Calu3 (cell line): ENCODE measurements at regions not wholly inside any gene's neighbourhood (a gene's known extent, or its start where the extent isn't known, plus 50 kb on each side); places are given as distances from the start of the nearest gene placed in this dataset.

Source experiments
- BruUV-seq: library from RNA; stranded (reverse); fragments of 400-500 nt; replicated peaks from 2 replicates; lab custom pipeline; 2021; lab: Mats Ljungman, UMichigan
- CTCF ChIA-PET: fragments of 300-600 bp; sonication (Branson Sonifier 250); formaldehyde crosslinking; loops from one replicate; lab custom pipeline; 2022; ENCODE audit warnings: antibody characterized with exemption; lab: Charles Lee
- DNase-seq: peaks from one replicate; pipeline ENCODE4 v3.0.0; 2022
- H3K27ac Mint-ChIP-seq: one replicate; pipeline ENCODE4 v1.8.0; 2022; ENCODE audit warnings: mixed read lengths; ENCODE audit not compliant: unreplicated experiment
- H3K27me3 Mint-ChIP-seq: one replicate; pipeline ENCODE4 v1.8.0; 2022; ENCODE audit warnings: mixed read lengths; ENCODE audit not compliant: unreplicated experiment
- H3K36me3 Mint-ChIP-seq: one replicate; pipeline ENCODE4 v1.8.0; 2022; ENCODE audit warnings: mild to moderate bottlenecking, moderate library complexity, mixed read lengths; ENCODE audit not compliant: insufficient read depth, unreplicated experiment
- H3K4me1 Mint-ChIP-seq: one replicate; pipeline ENCODE4 v1.8.0; 2022; ENCODE audit warnings: mild to moderate bottlenecking, low read depth, mixed read lengths; ENCODE audit not compliant: unreplicated experiment
- H3K4me3 Mint-ChIP-seq: one replicate; pipeline ENCODE4 v1.8.0; 2022; ENCODE audit warnings: mild to moderate bottlenecking, low read depth, moderate library complexity, mixed read lengths; ENCODE audit not compliant: unreplicated experiment
- H3K9me3 Mint-ChIP-seq: one replicate; pipeline ENCODE4 v1.8.0; 2022; ENCODE audit warnings: low read depth, mixed read lengths; ENCODE audit not compliant: unreplicated experiment
- CTCF ChIP-seq: fragments of 200-600 bp; IDR thresholded peaks from one replicate; pipeline ENCODE4 v1.8.0; 2022; ENCODE audit warnings: antibody characterized with exemption; ENCODE audit not compliant: unreplicated experiment
- intact Hi-C: fragments of 100-400 bp; cut with micrococcal nuclease; formaldehyde crosslinking; loops from one replicate; pipeline ENCODE4 v1.10.0; 2022; ENCODE audit not compliant: unreplicated experiment

DNA sequence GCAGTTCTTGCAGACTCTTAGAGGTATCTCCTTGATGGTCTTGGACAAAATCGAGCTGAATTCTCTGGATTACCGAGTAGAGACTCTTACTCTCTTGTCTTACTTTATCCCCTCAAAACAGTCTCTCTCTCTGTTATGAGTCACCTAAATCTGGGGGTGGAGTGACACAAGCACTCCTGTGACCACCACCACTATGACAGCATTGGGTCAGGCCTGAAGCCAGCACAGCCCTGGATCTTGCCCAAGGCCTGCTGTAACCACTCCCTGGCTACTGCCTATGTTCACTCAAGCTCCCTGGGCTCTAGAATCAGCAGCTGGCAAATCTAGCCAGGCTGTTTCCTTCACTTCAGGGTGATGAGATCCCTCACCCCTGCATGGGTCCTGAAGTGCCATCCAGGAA lies 662.5 kb downstream of the LUZP2 start:
- Mint-ChIP-seq H3K4me1 (no peaks in the 10 kb centered on the region), H3K4me3 (no peak overlapping the region), H3K27me3 (no peaks in the 10 kb centered on the region), H3K36me3 (no peaks in the 10 kb centered on the region), H3K27ac (no peak overlapping the region), H3K9me3 (peaks cover 5% of the 10 kb centered on the region)
- BruUV-seq: no TSS peak
- no peak for TF ChIP-seq CTCF
- DNase-seq: no peak
- intact Hi-C loops: no loop called here
- CTCF ChIA-PET: no interaction called here

DNA sequence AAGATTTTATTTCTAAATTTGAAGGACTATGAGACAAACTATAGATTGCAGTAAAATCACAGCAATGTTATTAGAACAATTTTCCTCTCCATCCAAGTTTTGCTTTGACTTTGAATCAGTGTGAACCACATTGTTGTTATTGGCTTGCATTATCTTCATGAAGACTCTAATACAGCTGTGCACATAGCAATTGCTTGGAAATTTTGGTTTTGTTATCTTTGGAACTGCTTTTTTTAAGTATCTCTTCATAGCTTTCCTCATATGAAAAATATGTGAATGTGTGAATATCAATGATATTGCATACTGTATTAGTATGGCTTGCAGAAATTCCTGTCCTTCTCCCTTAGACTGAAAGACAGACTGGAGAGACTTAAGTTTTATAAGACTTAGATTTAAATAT lies 666.6 kb downstream of the LUZP2 start:
- TF ChIP-seq CTCF: no peak
- DNase-seq: no peak
- H3K4me3 Mint-ChIP-seq: no peak overlapping the region
- H3K27me3 Mint-ChIP-seq: no peaks in the 10 kb centered on the region
- no peaks in the 10 kb centered on the region for H3K36me3 Mint-ChIP-seq
- peaks cover 5% of the 10 kb centered on the region for H3K9me3 Mint-ChIP-seq
- H3K4me1 Mint-ChIP-seq: no peaks in the 10 kb centered on the region
- intact Hi-C loops: no loop called here
- BruUV-seq: no TSS peak
- H3K27ac Mint-ChIP-seq: no peak overlapping the region
- CTCF ChIA-PET: no interaction called here

DNA sequence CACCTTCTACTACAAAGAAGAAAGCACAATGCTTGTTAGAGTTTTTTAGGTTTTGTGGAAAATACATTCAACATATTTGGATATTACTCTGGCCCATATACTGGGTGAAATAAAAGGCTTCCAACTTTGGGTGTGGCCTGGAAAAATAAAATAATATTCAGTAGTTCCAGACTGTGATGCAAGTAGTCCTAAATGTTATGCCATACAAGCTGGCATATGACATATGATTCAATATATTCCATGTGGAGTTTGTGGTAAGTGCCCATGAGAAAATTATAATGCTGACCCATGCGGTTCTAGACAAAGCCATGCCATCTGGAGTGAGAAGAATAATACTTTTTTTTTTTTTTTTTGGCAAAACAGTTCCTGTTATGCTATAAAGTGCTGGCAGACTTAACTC lies 683.3 kb downstream of the LUZP2 start:
- CTCF ChIA-PET: no interaction called here
- Mint-ChIP-seq H3K4me3 (no peak overlapping the region), H3K9me3 (no peaks in the 10 kb centered on the region), H3K27me3 (no peaks in the 10 kb centered on the region), H3K4me1 (no peaks in the 10 kb centered on the region), H3K36me3 (no peaks in the 10 kb centered on the region), H3K27ac (no peak overlapping the region)
- BruUV-seq: no TSS peak
- intact Hi-C loops: no loop called here
- TF ChIP-seq CTCF: no peak
- no peak for DNase-seq

- no peak for DNase-seq
- H3K9me3 Mint-ChIP-seq: no peaks in the 10 kb centered on the region
- H3K36me3 Mint-ChIP-seq: no peaks in the 10 kb centered on the region
- no peaks in the 10 kb centered on the region for H3K4me1 Mint-ChIP-seq
- no TSS peak for BruUV-seq
- no peak overlapping the region for H3K27ac Mint-ChIP-seq
- CTCF ChIA-PET: no interaction called here
- intact Hi-C loops: no loop called here
- TF ChIP-seq CTCF: no peak
- no peaks in the 10 kb centered on the region for H3K27me3 Mint-ChIP-seq
- no peak overlapping the region for H3K4me3 Mint-ChIP-seq
Measured at GRCh38 chr11:25183411-25183810, 686.6 kb downstream of the LUZP2 start.
